HEK293T (cell line): ENCODE measurements at regions not wholly inside any gene's neighbourhood (a gene's known extent, or its start where the extent isn't known, plus 50 kb on each side); places are given as distances from the start of the nearest gene placed in this dataset.

Experiments
- L3MBTL2 ChIP-seq: fragments of 450-650 bp; conservative IDR thresholded peaks from 2 replicates; pipeline ENCODE4 v1.6.1; 2016; ENCODE audit warnings: mild to moderate bottlenecking
- SP1 ChIP-seq: fragments of 450-650 bp; IDR thresholded peaks from 2 replicates; pipeline ENCODE4 v1.6.1; 2017
- SUZ12 ChIP-seq: fragments of 450-650 bp; IDR thresholded peaks from 2 replicates; pipeline ENCODE4 v1.6.1; 2016; ENCODE audit warnings: mild to moderate bottlenecking

GRCh38 chr6:48917233-48917632, 545.8 kb downstream of the MMUT start:
- TF ChIP-seq L3MBTL2 (no peak), SUZ12 (no peak), SP1 (no peak)
